Right renal cortex interstitium (tissue), 3 donors: ENCODE measurements at regions not wholly inside any gene's neighbourhood (a gene's known extent, or its start where the extent isn't known, plus 50 kb on each side); places are given as distances from the start of the nearest gene placed in this dataset.

Source experiments
- DNase-seq, 3 donors: peaks; one replicate each; pipeline ENCODE4 v3.0.0-alpha.2; 2013; ENCODE audit warnings: low read depth in 3 of 3, low spot score in 2 of 3

- DNase-seq, result no peak
These were observed 512.2 kb upstream of the TCF4 start for GRCh38 chr18:56100090-56100722.

- DNase-seq, result no peak
These were observed 509.6 kb upstream of the TCF4 start for GRCh38 chr18:56097621-56098020.

GRCh38 chr18:56096861-56097260 lies 508.9 kb upstream of the TCF4 start:
- no peak for DNase-seq

GRCh38 chr18:56089612-56090258 lies 501.7 kb upstream of the TCF4 start:
- no peak for DNase-seq

GRCh38 chr18:56086786-56087185 lies 498.8 kb upstream of the TCF4 start:
- no peak for DNase-seq

- DNase-seq, result no peak
These were observed 498.2 kb upstream of the TCF4 start for GRCh38 chr18:56086176-56086575.

GRCh38 chr18:56085551-56085950 lies 497.6 kb upstream of the TCF4 start:
- no peak for DNase-seq

GRCh38 chr18:56083523-56084287 lies 495.7 kb upstream of the TCF4 start:
- no peak for DNase-seq

GRCh38 chr18:56083097-56083521 lies 495.1 kb upstream of the TCF4 start:
- DNase-seq, result peak in 2 of 3 donors; percentile 59 to 61

- DNase-seq, result no peak
These were observed 488.7 kb upstream of the TCF4 start for GRCh38 chr18:56076723-56077122.

GRCh38 chr18:56068701-56069100 lies 480.7 kb upstream of the TCF4 start:
- DNase-seq, result no peak

GRCh38 chr18:56067969-56068671 lies 480.1 kb upstream of the TCF4 start:
- peak in 2 of 3 donors; percentile 45 to 52 for DNase-seq

- no peak for DNase-seq
These were observed 479.4 kb upstream of the TCF4 start for GRCh38 chr18:56067214-56067894.

GRCh38 chr18:56066524-56067213 lies 478.7 kb upstream of the TCF4 start:
- no peak for DNase-seq

- DNase-seq, result no peak
These were observed 477.1 kb upstream of the TCF4 start for GRCh38 chr18:56065086-56065485.

- no peak for DNase-seq
These were observed 474.9 kb upstream of the TCF4 start for GRCh38 chr18:56062931-56063330.

GRCh38 chr18:56060967-56061541 lies 473.1 kb upstream of the TCF4 start:
- no peak for DNase-seq

GRCh38 chr18:56052202-56052601 lies 464.2 kb upstream of the TCF4 start:
- no peak for DNase-seq

- no peak for DNase-seq
These were observed 456.2 kb upstream of the TCF4 start for GRCh38 chr18:56044239-56044638.

GRCh38 chr18:56043641-56044061 lies 455.7 kb upstream of the TCF4 start:
- DNase-seq, result no peak
